Lower lobe of right lung (tissue), 2 donors: ENCODE measurements at regions not wholly inside any gene's neighbourhood (a gene's known extent, or its start where the extent isn't known, plus 50 kb on each side); places are given as distances from the start of the nearest gene placed in this dataset.

ENCODE experiments used
- ATAC-seq, 2 donors: fragments of 200-7000 bp; cut with Tn5 transposase; one replicate each; pipeline ENCODE4 v1.9.1; 2020 to 2022; ENCODE audit warnings: mild to moderate bottlenecking in 2 of 2, moderate library complexity in 2 of 2
- DNase-seq: peaks from one replicate; pipeline ENCODE4 v3.0.0-alpha.2; 2020
- H3K27ac ChIP-seq: fragments of 200-600 bp; one replicate; pipeline ENCODE4 v1.8.0; 2022
- H3K27me3 ChIP-seq: fragments of 200-600 bp; one replicate; pipeline ENCODE4 v1.8.0; 2022; ENCODE audit warnings: low read depth
- H3K36me3 ChIP-seq: fragments of 200-600 bp; one replicate; pipeline ENCODE4 v1.8.0; 2022; ENCODE audit warnings: mild to moderate bottlenecking
- H3K4me1 ChIP-seq: fragments of 200-600 bp; one replicate; pipeline ENCODE4 v1.8.0; 2022
- H3K4me3 ChIP-seq: fragments of 200-600 bp; one replicate; pipeline ENCODE4 v1.8.0; 2022; ENCODE audit warnings: mild to moderate bottlenecking
- H3K9me3 ChIP-seq: fragments of 200-600 bp; one replicate; pipeline ENCODE4 v1.8.0; 2022
- intact Hi-C: fragments of 100-400 bp; cut with DNase I; formaldehyde crosslinking; loops from one replicate; pipeline ENCODE4 v1.11.0; 2022
- TF ChIP-seq, protein P1 (sequence below): fragments of 200-600 bp; IDR thresholded peaks from one replicate; pipeline ENCODE4 v1.8.0; 2022; ENCODE audit warnings: antibody characterized with exemption, mild to moderate bottlenecking
- donor health status: DM: no; HTN: yes; CAD: no; lungs with severe emphysema.

DNA sequence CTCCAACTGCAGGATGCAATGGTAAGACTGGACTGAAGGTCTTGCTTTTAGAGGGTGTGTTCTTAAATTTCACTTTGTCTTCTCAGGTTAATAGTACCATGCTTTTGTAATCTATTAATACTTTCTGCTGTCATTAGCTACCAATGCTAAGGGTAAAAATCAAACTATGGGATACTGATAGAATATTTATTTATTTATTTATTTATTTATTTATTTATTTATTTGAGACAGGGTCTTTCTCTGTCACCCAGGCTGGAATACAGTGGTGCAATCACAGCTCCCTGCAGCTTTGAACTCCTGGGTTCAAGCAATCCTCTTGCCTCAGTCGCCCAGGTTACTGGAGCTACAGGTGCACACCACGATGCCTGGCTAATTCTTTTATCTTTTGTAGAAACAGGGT is 152.1 kb downstream of the SPP2 start:
- TF ChIP-seq, protein P1, sequence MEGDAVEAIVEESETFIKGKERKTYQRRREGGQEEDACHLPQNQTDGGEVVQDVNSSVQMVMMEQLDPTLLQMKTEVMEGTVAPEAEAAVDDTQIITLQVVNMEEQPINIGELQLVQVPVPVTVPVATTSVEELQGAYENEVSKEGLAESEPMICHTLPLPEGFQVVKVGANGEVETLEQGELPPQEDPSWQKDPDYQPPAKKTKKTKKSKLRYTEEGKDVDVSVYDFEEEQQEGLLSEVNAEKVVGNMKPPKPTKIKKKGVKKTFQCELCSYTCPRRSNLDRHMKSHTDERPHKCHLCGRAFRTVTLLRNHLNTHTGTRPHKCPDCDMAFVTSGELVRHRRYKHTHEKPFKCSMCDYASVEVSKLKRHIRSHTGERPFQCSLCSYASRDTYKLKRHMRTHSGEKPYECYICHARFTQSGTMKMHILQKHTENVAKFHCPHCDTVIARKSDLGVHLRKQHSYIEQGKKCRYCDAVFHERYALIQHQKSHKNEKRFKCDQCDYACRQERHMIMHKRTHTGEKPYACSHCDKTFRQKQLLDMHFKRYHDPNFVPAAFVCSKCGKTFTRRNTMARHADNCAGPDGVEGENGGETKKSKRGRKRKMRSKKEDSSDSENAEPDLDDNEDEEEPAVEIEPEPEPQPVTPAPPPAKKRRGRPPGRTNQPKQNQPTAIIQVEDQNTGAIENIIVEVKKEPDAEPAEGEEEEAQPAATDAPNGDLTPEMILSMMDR = no peak
- H3K4me3 ChIP-seq = no peak overlapping the region
- DNase-seq (no peak), ATAC-seq (no peak)
- intact Hi-C loops = no loop called here
- peaks cover 10% of the 10 kb centered on the region for H3K4me1 ChIP-seq
- H3K36me3 ChIP-seq = no peaks in the 10 kb centered on the region
- H3K9me3 ChIP-seq = no peaks in the 10 kb centered on the region
- H3K27me3 ChIP-seq = no peaks in the 10 kb centered on the region
- H3K27ac ChIP-seq = no peak overlapping the region

DNA sequence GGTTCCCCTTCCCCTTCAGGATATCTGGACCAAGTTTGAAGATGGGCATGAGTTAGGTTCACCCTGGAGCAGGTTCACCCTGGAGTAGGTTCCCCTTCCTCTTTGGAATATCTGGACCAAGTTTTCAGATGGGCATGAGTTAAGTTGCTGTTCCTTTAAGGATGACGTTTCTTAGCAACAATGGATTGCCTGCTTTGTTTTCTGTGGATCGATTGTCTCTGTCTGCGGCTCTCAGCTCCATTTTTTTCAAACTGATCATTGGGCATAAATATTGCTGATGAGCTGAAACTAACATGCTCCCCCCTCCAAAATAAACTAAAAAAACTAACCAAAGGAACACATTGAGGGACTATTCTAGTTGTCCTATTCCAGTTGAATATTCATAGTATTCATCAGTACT is 149.5 kb downstream of the SPP2 start:
- Histone ChIP-seq H3K9me3 (no peaks in the 10 kb centered on the region), H3K27ac (no peak overlapping the region), H3K4me3 (no peak overlapping the region), H3K4me1 (peaks cover 10% of the 10 kb centered on the region), H3K36me3 (no peaks in the 10 kb centered on the region), H3K27me3 (no peaks in the 10 kb centered on the region)
- intact Hi-C loops = no loop called here
- ATAC-seq = no peak
- DNase-seq = no peak
- TF ChIP-seq, protein P1 = no peak

DNA sequence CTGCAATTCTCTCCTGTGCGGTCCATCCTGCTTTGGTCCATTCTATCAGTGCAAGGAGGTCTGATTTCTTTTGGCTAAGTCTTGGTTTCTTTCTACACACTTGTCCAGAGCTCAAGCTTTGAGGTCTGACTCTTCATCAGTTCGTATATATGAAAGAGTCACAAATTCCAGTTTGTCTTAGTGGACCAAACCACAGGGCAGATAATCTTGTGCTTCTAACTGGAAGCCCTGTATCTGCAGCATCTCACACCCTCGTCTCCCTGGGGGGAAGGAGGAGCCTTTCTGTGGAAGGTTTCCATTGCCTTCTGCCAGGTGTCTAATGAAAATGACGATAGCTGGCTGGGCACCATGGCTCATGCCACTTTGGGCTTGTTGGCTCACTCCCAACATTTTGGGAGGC is 148.5 kb downstream of the SPP2 start:
- intact Hi-C loops = no loop called here
- ATAC-seq = no peak
- H3K4me1 ChIP-seq = peaks cover 10% of the 10 kb centered on the region
- TF ChIP-seq, protein P1 = no peak
- no peak overlapping the region for H3K4me3 ChIP-seq
- H3K36me3 ChIP-seq = no peaks in the 10 kb centered on the region
- no peak overlapping the region for H3K27ac ChIP-seq
- no peaks in the 10 kb centered on the region for H3K27me3 ChIP-seq
- DNase-seq = no peak
- H3K9me3 ChIP-seq = no peaks in the 10 kb centered on the region

DNA sequence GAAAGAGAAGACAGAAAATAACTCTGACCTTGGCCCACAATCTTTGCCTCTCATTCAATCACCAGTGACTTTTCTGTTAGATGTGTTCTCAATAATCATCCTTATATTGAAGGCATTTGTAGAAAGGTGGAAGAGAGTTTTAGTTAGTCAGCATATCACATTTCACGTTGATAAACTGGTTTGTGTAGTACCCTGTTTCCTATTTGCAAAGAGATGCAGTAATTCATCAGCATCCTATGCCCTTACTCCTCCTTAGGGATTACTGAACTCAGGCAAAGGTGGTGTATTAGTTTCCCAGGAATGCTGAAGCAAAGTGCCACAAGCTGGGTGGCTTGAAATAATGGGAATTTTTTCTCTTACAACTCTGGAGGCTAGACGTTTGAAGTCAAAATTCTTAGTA is 145.0 kb downstream of the SPP2 start:
- intact Hi-C loops = no loop called here
- TF ChIP-seq, protein P1 = no peak
- Histone ChIP-seq H3K4me1 (no peaks in the 10 kb centered on the region), H3K27ac (no peak overlapping the region), H3K27me3 (no peaks in the 10 kb centered on the region), H3K9me3 (no peaks in the 10 kb centered on the region), H3K36me3 (no peaks in the 10 kb centered on the region), H3K4me3 (no peak overlapping the region)
- ATAC-seq (no peak), DNase-seq (no peak)

DNA sequence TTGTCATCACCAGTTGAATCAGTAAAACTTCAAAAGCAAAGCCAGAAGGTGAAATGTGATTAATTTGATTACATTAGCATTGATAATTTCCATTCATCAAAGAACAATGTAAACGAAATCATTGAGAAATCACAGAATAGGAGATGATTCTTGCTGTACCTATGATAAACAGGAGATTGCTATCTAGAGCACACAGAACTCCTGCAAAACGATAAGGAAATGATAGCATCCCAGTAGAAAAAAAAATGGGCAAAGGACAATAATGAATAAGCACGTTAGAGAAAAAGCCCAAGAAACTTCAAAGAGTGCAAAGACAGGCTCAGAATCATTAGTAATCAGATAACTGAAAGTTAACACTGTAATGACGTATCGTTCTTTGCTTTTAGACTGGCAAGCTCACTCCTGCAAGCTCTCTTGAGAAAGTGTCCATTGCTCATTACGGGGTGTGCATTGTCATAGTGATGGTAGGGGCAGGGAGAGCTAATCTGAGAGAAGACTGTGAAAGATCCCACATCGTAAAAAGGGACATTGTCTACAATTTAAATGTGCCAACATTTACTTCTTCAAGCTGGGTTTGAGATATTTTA is 143.6 kb downstream of the SPP2 start:
- Histone ChIP-seq H3K27ac (no peak overlapping the region), H3K4me3 (no peak overlapping the region), H3K4me1 (no peaks in the 10 kb centered on the region), H3K36me3 (no peaks in the 10 kb centered on the region), H3K27me3 (no peaks in the 10 kb centered on the region), H3K9me3 (no peaks in the 10 kb centered on the region)
- DNase-seq (no peak), ATAC-seq (no peak)
- intact Hi-C loops = no loop called here
- TF ChIP-seq, protein P1 = no peak
